HepG2 (cell line): ENCODE measurements at regions not wholly inside any gene's neighbourhood (a gene's known extent, or its start where the extent isn't known, plus 50 kb on each side); places are given as distances from the start of the nearest gene placed in this dataset.

Experiments used
- ATAC-seq: fragments of 200-7000 bp; cut with Tn5 transposase; 3 replicates; pipeline ENCODE4 v1.9.1; 2020; ENCODE audit warnings: mild to moderate bottlenecking, moderate library complexity
- BruUV-seq: library from RNA; stranded (reverse); fragments of 400-500 nt; replicated peaks from 2 replicates; lab custom pipeline; 2021; lab: Mats Ljungman, UMichigan
- CTCF ChIA-PET: fragments of 300-600 bp; formaldehyde crosslinking; extraction: SDS; loops from one replicate; lab custom pipeline; 2021; ENCODE audit warnings: low total read pairs, inconsistent platforms, low intra/inter-chr PET ratio; lab: Yijun Ruan, JAX
- POLR2A ChIA-PET: fragments of 350-600 bp; sonication (Branson Sonifier 250); formaldehyde crosslinking; loops from one replicate; lab custom pipeline; 2020; ENCODE audit warnings: antibody characterized with exemption, inconsistent platforms; lab: Yijun Ruan, JAX
- DNase-seq: peaks from one replicate; pipeline ENCODE4 v3.0.0-alpha.2; 2015; ENCODE audit warnings: low spot score
- FAIRE-seq: peaks from 3 replicates; lab custom pipeline; 2011; peaks lifted over from hg19 to GRCh38; lab: Jason Lieb, UNC
- H2AFZ ChIP-seq: one replicate; pipeline ENCODE4 v1.6.1; 2011; ENCODE audit warnings: low read length, inconsistent platforms
- H3K27ac ChIP-seq: fragments of 300-600 bp; 3 replicates; pipeline ENCODE4 v1.8.0; 2011; ENCODE audit warnings: mixed run types, mild to moderate bottlenecking, mixed read lengths, low read length, inconsistent platforms; ENCODE audit not compliant: insufficient read depth; ENCODE audit errors: extremely low read length
- H3K27me3 ChIP-seq, 2 experiments: fragments of 200-600 bp in 1 of 2; 2 replicates in 1 of 2; 3 replicates in 1 of 2; pipeline versions ENCODE4 v1.6.0 to v1.8.0; 2011; ENCODE audit warnings: low read length in 2 of 2, mild to moderate bottlenecking in 2 of 2, moderate library complexity in 2 of 2, inconsistent platforms in 1 of 2; ENCODE audit not compliant: insufficient read depth in 2 of 2, control insufficient read depth in 1 of 2
- H3K36me3 ChIP-seq, 2 experiments: fragments of 200-600 bp in 1 of 2; replicated peaks in 1 of 2; 2 replicates in 1 of 2; 3 replicates in 1 of 2; pipeline versions ENCODE4 v1.5.1 to v1.8.0; 2011; ENCODE audit warnings: low read length in 2 of 2, inconsistent platforms in 1 of 2; ENCODE audit not compliant: insufficient read depth in 2 of 2, control insufficient read depth in 1 of 2
- H3K4me1 ChIP-seq: 2 replicates; pipeline ENCODE4 v1.5.1; 2012; ENCODE audit warnings: low read length, inconsistent platforms; ENCODE audit not compliant: insufficient read depth
- H3K4me2 ChIP-seq: 2 replicates; pipeline ENCODE4 v1.6.0; 2011; ENCODE audit warnings: low read depth, low read length, inconsistent platforms
- H3K4me3 ChIP-seq, 3 experiments: fragments of 200-600 bp in 1 of 3; sonication (generic), shearing (Covaris generic) in 1 of 3; replicated peaks in 1 of 3; 2 replicates each; pipeline ENCODE4 v1.5.1; 2011 to 2016; ENCODE audit warnings: low read length in 3 of 3, inconsistent platforms in 2 of 3, low read depth in 2 of 3, mild to moderate bottlenecking in 2 of 3, control low read depth in 1 of 3, mixed read lengths in 1 of 3; ENCODE audit not compliant: insufficient read depth in 1 of 3
- H3K79me2 ChIP-seq: one replicate; pipeline ENCODE4 v1.6.1; 2011; ENCODE audit warnings: low read length, inconsistent platforms; ENCODE audit not compliant: insufficient read depth
- H3K9ac ChIP-seq: 2 replicates; pipeline ENCODE4 v1.6.0; 2011; ENCODE audit warnings: mild to moderate bottlenecking, low read depth, low read length, inconsistent platforms; ENCODE audit not compliant: insufficient read depth
- H3K9me3 ChIP-seq: 2 replicates; pipeline ENCODE4 v1.5.1; 2012; ENCODE audit warnings: mild to moderate bottlenecking, low read length
- H4K20me1 ChIP-seq: 2 replicates; pipeline ENCODE4 v1.6.0; 2011; ENCODE audit warnings: inconsistent platforms, mild to moderate bottlenecking, low read length, moderate library complexity; ENCODE audit not compliant: insufficient read depth
- KDM5A ChIP-seq: fragments of 200-600 bp; sonication (generic); IDR thresholded peaks from 2 replicates; pipeline ENCODE4 v1.7.0; 2018; ENCODE audit warnings: antibody characterized with exemption, mild to moderate bottlenecking, low read length, borderline replicate concordance
- SOX13 ChIP-seq, 3 experiments: fragments of 450-650 bp in 1 of 3; sonication (generic) in 1 of 3; formaldehyde crosslinking in 1 of 3; IDR thresholded peaks in 2 of 3; conservative IDR thresholded peaks in 1 of 3; 2 replicates each; pipeline versions ENCODE4 v1.5.0 to v1.6.1; 2016 to 2020; ENCODE audit warnings: antibody characterized with exemption in 1 of 3, mild to moderate bottlenecking in 1 of 3, missing compliant biosample characterization in 1 of 3, missing genetic modification reagents in 1 of 3, moderate library complexity in 1 of 3
- ZFYVE20 ChIP-seq: sonication (generic); formaldehyde crosslinking; IDR thresholded peaks from 2 replicates; pipeline ENCODE4 v1.8.0; 2023; ENCODE audit warnings: low read depth, mild to moderate bottlenecking, moderate library complexity, missing genetic modification reagents, borderline replicate concordance
- ZNF251 ChIP-seq: sonication (generic); formaldehyde crosslinking; IDR thresholded peaks from 2 replicates; pipeline ENCODE4 v1.9.0; 2021; ENCODE audit warnings: mild to moderate bottlenecking, missing genetic modification reagents
- ZNF256 ChIP-seq: sonication (generic); formaldehyde crosslinking; conservative IDR thresholded peaks from 2 replicates; pipeline ENCODE4 v1.4.0; 2020; ENCODE audit warnings: missing genetic modification reagents
- ZNF691 ChIP-seq: sonication (generic); formaldehyde crosslinking; IDR thresholded peaks from 2 replicates; pipeline ENCODE4 v1.4.0; 2020; ENCODE audit warnings: missing genetic modification reagents, low read depth, mild to moderate bottlenecking, borderline replicate concordance
- WGBS: methylation state at CpG from one replicate; pipeline ENCODE4 v1.1.6; 2017; ENCODE audit warnings: low lambda C conversion rate; 5-methylcytosine and 5-hydroxymethylcytosine counted together
- in situ Hi-C: cut with HindIII; loops from 2 replicates; pipeline ENCODE4 v1.10.0; 2017; ENCODE audit warnings: low pct_unique_long_range_greater_than_20kb; ENCODE audit not compliant: extremely low pct_ligation_motif_present
- intact Hi-C: fragments of 100-400 bp; cut with micrococcal nuclease; formaldehyde crosslinking; loops from one replicate; pipeline ENCODE4 v1.10.0; 2022; ENCODE audit not compliant: unreplicated experiment

GRCh38 chr10:121311812-121312443 is 286.3 kb downstream of the FGFR2 start (continued):
- TF ChIP-seq ZNF691 (CRISPR knock-in tag) = no peak
- no peak for TF ChIP-seq SOX13 (IDR thresholded peaks at IDR 0.05)
- no peak for TF ChIP-seq SOX13 (CRISPR knock-in tag; conservative IDR thresholded peaks at IDR 0.05 in 1 of 2, IDR thresholded peaks at IDR 0.05 in 1 of 2)
- TF ChIP-seq ZFYVE20 (CRISPR knock-in tag) = no peak

DNA sequence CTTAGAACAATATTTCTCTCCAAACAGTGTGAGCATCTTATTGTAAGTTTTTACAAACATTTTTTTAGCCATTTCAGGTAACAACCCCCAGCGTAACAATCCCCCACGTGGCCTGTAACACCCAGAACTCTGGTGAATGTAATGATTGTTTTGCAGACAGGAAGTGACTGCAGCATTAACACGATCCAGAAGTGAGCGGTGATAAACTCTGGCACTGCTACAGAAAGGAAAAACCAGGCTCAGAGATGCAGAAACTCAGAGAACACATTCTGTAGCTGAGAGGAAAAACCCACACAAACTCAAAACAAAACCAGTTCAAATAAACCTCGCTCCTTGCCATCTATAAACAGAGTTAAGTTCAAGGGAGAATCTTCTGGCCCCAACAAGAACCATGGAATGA is 285.7 kb downstream of the FGFR2 start:
- Histone ChIP-seq H3K27me3 (no peaks in the 10 kb centered on the region), H4K20me1 (no peaks in the 10 kb centered on the region), H3K9ac (no peak overlapping the region), H3K4me2 (no peak overlapping the region), H3K9me3 (no peaks in the 10 kb centered on the region), H3K27ac (no peak overlapping the region), H3K4me3 (no peak overlapping the region), H3K4me1 (no peaks in the 10 kb centered on the region), H3K36me3 (no peaks in the 10 kb centered on the region), H3K79me2 (no peaks in the 10 kb centered on the region), H2AFZ (no peak overlapping the region)
- ATAC-seq (no peak), FAIRE-seq (no peak), DNase-seq (no peak)
- no TSS peak for BruUV-seq
- in situ Hi-C loops (no loop called here), intact Hi-C loops (no loop called here)
- 30% methylated on average over 5 of the region's 5 CpGs for WGBS
- ChIA-PET CTCF (no interaction called here), POLR2A (no interaction called here)
- TF ChIP-seq ZNF256 (CRISPR knock-in tag) (no peak), ZNF251 (CRISPR knock-in tag) (no peak), KDM5A (no peak)
